ENCODE measurements at regions not wholly inside any gene's neighbourhood (a gene's known extent, or its start where the extent isn't known, plus 50 kb on each side); places are given as distances from the start of the nearest gene placed in this dataset.

- no peak for DNase-seq
Observed at GRCh38 chr7:53539558-53539957, 504.1 kb downstream of the POM121L12 start.

GRCh38 chr7:53541475-53541874 lies 506.0 kb downstream of the POM121L12 start:
- DNase-seq = peak; percentile 3

- DNase-seq = no peak
Observed at GRCh38 chr7:53542157-53542556, 506.7 kb downstream of the POM121L12 start.
